ENCODE measurements at regions not wholly inside any gene's neighbourhood (a gene's known extent, or its start where the extent isn't known, plus 50 kb on each side); places are given as distances from the start of the nearest gene placed in this dataset.
"Not testable (repeated sequence)": the region's sequence is repeated elsewhere in the genome, so short reads cannot be mapped to it uniquely, and the experiment has no call there.

GRCh38 chr6:116982401-116982800 lies 105.4 kb downstream of the RFX6 start:
- no peak for DNase-seq

- no peak for DNase-seq
These were observed 106.3 kb downstream of the RFX6 start for GRCh38 chr6:116983375-116983774.

GRCh38 chr6:116986819-116987218 lies 109.8 kb downstream of the RFX6 start:
- no peak for DNase-seq

- DNase-seq = no peak
These were observed 113.6 kb downstream of the RFX6 start for GRCh38 chr6:116990679-116991078.

- no peak for DNase-seq
These were observed 115.5 kb downstream of the RFX6 start for GRCh38 chr6:116992546-116992945.

GRCh38 chr6:116994447-116994846 lies 117.4 kb downstream of the RFX6 start:
- no peak for DNase-seq

- DNase-seq = no peak
These were observed 119.8 kb downstream of the RFX6 start for GRCh38 chr6:116996842-116997241.

GRCh38 chr6:116997496-116997895 lies 120.5 kb downstream of the RFX6 start:
- DNase-seq = no peak

GRCh38 chr6:117007659-117008058 lies 130.6 kb downstream of the RFX6 start:
- no peak for DNase-seq

- no peak for DNase-seq
These were observed 131.6 kb downstream of the RFX6 start for GRCh38 chr6:117008618-117009017.

GRCh38 chr6:117014641-117015473 lies 137.8 kb downstream of the RFX6 start:
- not testable (repeated sequence) for DNase-seq

GRCh38 chr6:117015474-117015804 lies 138.4 kb downstream of the RFX6 start:
- not testable (repeated sequence) for DNase-seq

- DNase-seq = no peak
These were observed 141.7 kb downstream of the RFX6 start for GRCh38 chr6:117018771-117019170.

GRCh38 chr6:117022774-117023173 lies 145.7 kb downstream of the RFX6 start:
- no peak for DNase-seq

- DNase-seq = no peak
These were observed 148.3 kb downstream of the RFX6 start for GRCh38 chr6:117025310-117025709.

- no peak for DNase-seq
These were observed 151.2 kb downstream of the RFX6 start for GRCh38 chr6:117028256-117028655.

GRCh38 chr6:117034547-117034946 lies 157.5 kb downstream of the RFX6 start:
- no peak for DNase-seq

GRCh38 chr6:117034971-117035370 lies 157.9 kb downstream of the RFX6 start:
- DNase-seq = no peak

GRCh38 chr6:117050301-117050700 lies 173.3 kb downstream of the RFX6 start:
- no peak for DNase-seq

GRCh38 chr6:117072134-117072533 lies 193.2 kb upstream of the VGLL2 start:
- DNase-seq = no peak

- DNase-seq = no peak
These were observed 192.6 kb upstream of the VGLL2 start for GRCh38 chr6:117072781-117073180.

- DNase-seq = no peak
These were observed 190.7 kb upstream of the VGLL2 start for GRCh38 chr6:117074672-117075071.

- DNase-seq = no peak
These were observed 190.1 kb upstream of the VGLL2 start for GRCh38 chr6:117075218-117075617.

GRCh38 chr6:117076076-117076475 lies 189.3 kb upstream of the VGLL2 start:
- DNase-seq = no peak

GRCh38 chr6:117077300-117077699 lies 188.1 kb upstream of the VGLL2 start:
- no peak for DNase-seq
